ENCODE measurements at regions not wholly inside any gene's neighbourhood (a gene's known extent, or its start where the extent isn't known, plus 50 kb on each side); places are given as distances from the start of the nearest gene placed in this dataset.

- DNase-seq (no peak), ATAC-seq (no peak)
These were observed 202.5 kb upstream of the CHRM2 start for GRCh38 chr7:136665878-136666509.

- DNase-seq = no peak
- ATAC-seq = no peak
These were observed 203.9 kb upstream of the CHRM2 start for GRCh38 chr7:136664537-136664936.

- ATAC-seq (no peak), DNase-seq (no peak)
These were observed 210.9 kb upstream of the CHRM2 start for GRCh38 chr7:136657482-136657921.

GRCh38 chr7:136656516-136656915 lies 211.9 kb upstream of the CHRM2 start:
- DNase-seq (no peak), ATAC-seq (no peak)

- ATAC-seq (no peak), DNase-seq (no peak)
These were observed 213.0 kb upstream of the CHRM2 start for GRCh38 chr7:136655414-136655813.

- DNase-seq = no peak
- no peak for ATAC-seq
These were observed 214.0 kb upstream of the CHRM2 start for GRCh38 chr7:136654406-136654805.

GRCh38 chr7:136652635-136653370 lies 215.6 kb upstream of the CHRM2 start:
- no peak for ATAC-seq
- DNase-seq = no peak

- DNase-seq (no peak), ATAC-seq (no peak)
These were observed 227.5 kb upstream of the CHRM2 start for GRCh38 chr7:136640977-136641376.

GRCh38 chr7:136637813-136638212 lies 230.6 kb upstream of the CHRM2 start:
- ATAC-seq = no peak
- no peak for DNase-seq

GRCh38 chr7:136635751-136636150 lies 232.7 kb upstream of the CHRM2 start:
- ATAC-seq (no peak), DNase-seq (no peak)

GRCh38 chr7:136618818-136619217 lies 249.6 kb upstream of the CHRM2 start:
- no peak for DNase-seq
- ATAC-seq = no peak

- no peak for ATAC-seq
- DNase-seq = no peak
These were observed 251.3 kb upstream of the CHRM2 start for GRCh38 chr7:136617176-136617575.

GRCh38 chr7:136605532-136606329 lies 262.7 kb upstream of the CHRM2 start:
- DNase-seq (no peak), ATAC-seq (no peak)

GRCh38 chr7:136601772-136602171 lies 266.7 kb upstream of the CHRM2 start:
- no peak for ATAC-seq

GRCh38 chr7:136600475-136600874 lies 268.0 kb upstream of the CHRM2 start:
- DNase-seq = no peak
- no peak for ATAC-seq

More at GRCh38 chr7:136601772-136602171, 266.7 kb upstream of the CHRM2 start:
- no peak for DNase-seq

- no peak for ATAC-seq
- no peak for DNase-seq
These were observed 273.7 kb upstream of the CHRM2 start for GRCh38 chr7:136594739-136595144.

GRCh38 chr7:136588216-136588615 lies 280.2 kb upstream of the CHRM2 start:
- DNase-seq (no peak), ATAC-seq (no peak)

- no peak for ATAC-seq
These were observed 282.3 kb upstream of the CHRM2 start for GRCh38 chr7:136585954-136586670.

GRCh38 chr7:136566491-136566890 lies 302.0 kb upstream of the CHRM2 start:
- DNase-seq (no peak), ATAC-seq (no peak)

More at GRCh38 chr7:136585954-136586670, 282.3 kb upstream of the CHRM2 start:
- DNase-seq = no peak

GRCh38 chr7:136555933-136556332 lies 312.5 kb upstream of the CHRM2 start:
- no peak for DNase-seq
- ATAC-seq = no peak

GRCh38 chr7:136551618-136552017 lies 316.8 kb upstream of the CHRM2 start:
- no peak for DNase-seq
- ATAC-seq = no peak

- ATAC-seq (no peak), DNase-seq (no peak)
These were observed 318.7 kb upstream of the CHRM2 start for GRCh38 chr7:136549756-136550155.

Measured in stimulated activated naive CD8-positive, alpha-beta T cell treated with anti-CD3 and anti-CD28 coated beads, Interleukin-15, Interleukin-2, amounts not matched to agents 100 U/mL and 50 U/mL, for 24 hours (primary cell).